Endodermal cell (in vitro differentiated cells): ENCODE measurements at regions not wholly inside any gene's neighbourhood (a gene's known extent, or its start where the extent isn't known, plus 50 kb on each side); places are given as distances from the start of the nearest gene placed in this dataset.

Experiments
- DNase-seq: peaks from one replicate; pipeline ENCODE4 v3.0.0-alpha.2; 2017
- H3K27ac ChIP-seq: 2 replicates; pipeline ENCODE4 v1.5.1; 2013; ENCODE audit warnings: mild to moderate bottlenecking, low read depth, low read length, moderate library complexity
- H3K27me3 ChIP-seq: 2 replicates; pipeline ENCODE4 v1.6.1; 2013; ENCODE audit warnings: mild to moderate bottlenecking, low read length, moderate library complexity; ENCODE audit not compliant: insufficient read depth, control insufficient read depth, poor library complexity, severe bottlenecking
- H3K36me3 ChIP-seq: 2 replicates; pipeline ENCODE4 v1.7.0; 2013; ENCODE audit warnings: mild to moderate bottlenecking, low read length, moderate library complexity; ENCODE audit not compliant: control insufficient read depth, insufficient read depth
- H3K4me1 ChIP-seq: one replicate; pipeline ENCODE4 v1.7.0; 2013; ENCODE audit warnings: low read length; ENCODE audit not compliant: control insufficient read depth, insufficient read depth
- H3K4me3 ChIP-seq: 2 replicates; pipeline ENCODE4 v1.5.1; 2013; ENCODE audit warnings: mild to moderate bottlenecking, low read length, moderate library complexity
- H3K9ac ChIP-seq: 2 replicates; pipeline ENCODE4 v1.6.1; 2013; ENCODE audit warnings: mild to moderate bottlenecking, low read length, moderate library complexity; ENCODE audit not compliant: poor library complexity, severe bottlenecking; ENCODE audit errors: extremely low read depth
- H3K9me3 ChIP-seq: 2 replicates; pipeline ENCODE4 v1.6.1; 2013; ENCODE audit warnings: mild to moderate bottlenecking, low read length, moderate library complexity; ENCODE audit not compliant: control insufficient read depth
- H3K27ac Mint-ChIP-seq: 2 replicates; pipeline ENCODE4 v1.8.0; 2020; ENCODE audit warnings: mixed read lengths
- H3K27me3 Mint-ChIP-seq: 2 replicates; pipeline ENCODE4 v1.8.0; 2021; ENCODE audit warnings: mild to moderate bottlenecking, mixed read lengths; ENCODE audit not compliant: insufficient read depth
- H3K36me3 Mint-ChIP-seq: 2 replicates; pipeline ENCODE4 v1.8.0; 2020; ENCODE audit warnings: low read depth, mixed read lengths
- H3K4me1 Mint-ChIP-seq: 2 replicates; pipeline ENCODE4 v1.8.0; 2020; ENCODE audit warnings: mixed read lengths
- H3K4me3 Mint-ChIP-seq: 2 replicates; pipeline ENCODE4 v1.8.0; 2020; ENCODE audit warnings: mild to moderate bottlenecking, moderate library complexity, mixed read lengths
- H3K9me3 Mint-ChIP-seq: 2 replicates; pipeline ENCODE4 v1.8.0; 2020; ENCODE audit warnings: mild to moderate bottlenecking, mixed read lengths
- WGBS, 2 experiments: methylation state at CpG; one replicate each; pipeline versions ENCODE4 v1.1.5 to v1.1.7; 2013; ENCODE audit warnings: missing lambda C conversion rate in 2 of 2, mixed read lengths in 1 of 2; ENCODE audit not compliant: insufficient coverage in 1 of 2, insufficient read length in 1 of 2; 5-methylcytosine and 5-hydroxymethylcytosine counted together
- TF ChIP-seq, protein P1 (sequence below): fragments of 200-600 bp; sonication (generic); conservative IDR thresholded peaks from 2 replicates; pipeline ENCODE4 v1.5.0; 2021; ENCODE audit warnings: antibody characterized with exemption, mild to moderate bottlenecking

GRCh38 chr6:89025633-89026032, 54.9 kb upstream of the PNRC1 start:
- Mint-ChIP-seq H3K4me3 (no peak overlapping the region), H3K4me1 (peaks cover 17% of the 10 kb centered on the region), H3K36me3 (no peaks in the 10 kb centered on the region), H3K27ac (no peak overlapping the region), H3K9me3 (no peaks in the 10 kb centered on the region), H3K27me3 (no peaks in the 10 kb centered on the region)
- Histone ChIP-seq H3K9ac (no peak overlapping the region), H3K36me3 (no peaks in the 10 kb centered on the region), H3K27me3 (no peaks in the 10 kb centered on the region), H3K4me1 (no peaks in the 10 kb centered on the region), H3K27ac (no peak overlapping the region), H3K4me3 (no peak overlapping the region), H3K9me3 (no peaks in the 10 kb centered on the region)
- TF ChIP-seq, protein P1, sequence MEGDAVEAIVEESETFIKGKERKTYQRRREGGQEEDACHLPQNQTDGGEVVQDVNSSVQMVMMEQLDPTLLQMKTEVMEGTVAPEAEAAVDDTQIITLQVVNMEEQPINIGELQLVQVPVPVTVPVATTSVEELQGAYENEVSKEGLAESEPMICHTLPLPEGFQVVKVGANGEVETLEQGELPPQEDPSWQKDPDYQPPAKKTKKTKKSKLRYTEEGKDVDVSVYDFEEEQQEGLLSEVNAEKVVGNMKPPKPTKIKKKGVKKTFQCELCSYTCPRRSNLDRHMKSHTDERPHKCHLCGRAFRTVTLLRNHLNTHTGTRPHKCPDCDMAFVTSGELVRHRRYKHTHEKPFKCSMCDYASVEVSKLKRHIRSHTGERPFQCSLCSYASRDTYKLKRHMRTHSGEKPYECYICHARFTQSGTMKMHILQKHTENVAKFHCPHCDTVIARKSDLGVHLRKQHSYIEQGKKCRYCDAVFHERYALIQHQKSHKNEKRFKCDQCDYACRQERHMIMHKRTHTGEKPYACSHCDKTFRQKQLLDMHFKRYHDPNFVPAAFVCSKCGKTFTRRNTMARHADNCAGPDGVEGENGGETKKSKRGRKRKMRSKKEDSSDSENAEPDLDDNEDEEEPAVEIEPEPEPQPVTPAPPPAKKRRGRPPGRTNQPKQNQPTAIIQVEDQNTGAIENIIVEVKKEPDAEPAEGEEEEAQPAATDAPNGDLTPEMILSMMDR: no peak
- 81 to 87% methylated on average over 3 of the region's 3 CpGs for WGBS, 2 experiments
- no peak for DNase-seq

DNA sequence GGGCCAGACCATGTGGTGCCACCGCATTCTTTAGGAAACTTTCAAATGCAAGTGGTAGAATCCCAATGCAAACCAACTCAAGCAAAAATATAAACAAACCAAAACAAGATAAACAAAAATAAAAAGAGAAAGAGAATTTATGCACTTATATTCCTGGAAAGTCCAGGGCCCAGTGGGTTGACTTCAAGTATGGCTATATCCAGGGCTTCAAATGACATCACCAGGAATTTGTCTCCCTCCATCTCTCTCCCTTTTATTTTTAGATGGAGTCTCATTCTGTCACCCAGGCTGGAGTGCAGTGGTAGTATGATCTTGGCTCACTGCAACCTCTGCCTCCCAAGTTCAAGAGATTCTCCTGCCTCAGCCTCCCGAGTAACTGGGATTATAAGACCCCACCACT, 56.1 kb upstream of the PNRC1 start:
- H3K9me3 Mint-ChIP-seq: no peaks in the 10 kb centered on the region
- TF ChIP-seq, protein P1: no peak
- Histone ChIP-seq H3K27ac (no peak overlapping the region), H3K27me3 (no peaks in the 10 kb centered on the region), H3K9ac (no peak overlapping the region), H3K36me3 (no peaks in the 10 kb centered on the region), H3K4me1 (no peaks in the 10 kb centered on the region), H3K9me3 (no peaks in the 10 kb centered on the region), H3K4me3 (no peak overlapping the region)
- peaks cover 17% of the 10 kb centered on the region for H3K4me1 Mint-ChIP-seq
- no peaks in the 10 kb centered on the region for H3K27me3 Mint-ChIP-seq
- 91% methylated on average over 2 of the region's 2 CpGs; no CpG with 5 or more reads in 1 of the 2 experiments for WGBS, 2 experiments
- no peak for DNase-seq
- no peak overlapping the region for H3K27ac Mint-ChIP-seq
- no peak overlapping the region for H3K4me3 Mint-ChIP-seq
- no peaks in the 10 kb centered on the region for H3K36me3 Mint-ChIP-seq

DNA sequence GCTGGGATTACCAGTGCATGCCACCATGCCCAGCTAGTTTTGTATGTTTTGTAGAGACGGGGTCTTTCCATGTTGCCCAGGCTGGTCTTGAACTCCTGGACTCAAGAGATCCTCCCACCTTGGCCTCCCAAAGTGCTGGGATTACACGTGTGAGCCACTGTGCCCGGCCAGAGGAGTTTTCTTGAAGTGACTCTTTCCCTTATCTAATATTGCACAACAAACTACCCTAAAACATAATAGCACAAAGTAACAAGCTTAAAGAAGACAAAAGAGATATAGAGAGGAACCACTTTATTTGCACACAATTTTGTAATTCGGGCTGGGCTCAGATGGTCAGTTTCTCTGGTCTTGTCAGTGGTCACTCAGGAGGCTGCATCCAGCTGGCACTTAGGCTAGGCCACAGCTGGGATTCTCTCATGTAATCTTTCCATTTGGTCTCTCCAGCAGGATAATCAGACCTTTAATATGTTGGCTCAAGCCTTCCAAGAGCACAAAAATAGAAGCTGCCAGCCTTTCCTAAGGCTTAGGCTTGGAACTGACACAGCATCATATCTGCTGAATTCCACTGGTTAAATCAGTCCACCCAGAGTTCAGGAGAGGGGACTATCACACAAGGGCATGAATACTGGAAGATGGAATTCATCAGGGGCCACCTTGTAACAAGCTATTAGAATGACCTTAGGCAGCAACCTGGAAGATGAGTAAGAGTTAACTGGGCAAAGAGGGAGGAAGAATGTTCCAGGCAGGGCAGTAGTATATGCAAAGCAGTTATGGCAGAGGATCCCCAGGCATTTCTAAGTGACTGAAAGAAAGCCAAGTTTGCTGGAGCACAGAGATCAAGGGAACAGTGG, 56.7 kb upstream of the PNRC1 start:
- H3K27me3 ChIP-seq: no peaks in the 10 kb centered on the region
- TF ChIP-seq, protein P1: no peak
- no peak overlapping the region for H3K4me3 ChIP-seq
- H3K27me3 Mint-ChIP-seq: no peaks in the 10 kb centered on the region
- no peaks in the 10 kb centered on the region for H3K9me3 ChIP-seq
- 92% methylated on average over 2 to 4 of the region's 4 CpGs for WGBS, 2 experiments
- no peaks in the 10 kb centered on the region for H3K36me3 ChIP-seq
- peaks cover 17% of the 10 kb centered on the region for H3K4me1 Mint-ChIP-seq
- no peak overlapping the region for H3K9ac ChIP-seq
- H3K4me1 ChIP-seq: no peaks in the 10 kb centered on the region
- H3K27ac ChIP-seq: no peak overlapping the region
- no peak for DNase-seq
- no peak overlapping the region for H3K27ac Mint-ChIP-seq
- H3K9me3 Mint-ChIP-seq: no peaks in the 10 kb centered on the region
- H3K4me3 Mint-ChIP-seq: no peak overlapping the region
- no peaks in the 10 kb centered on the region for H3K36me3 Mint-ChIP-seq
